ENCODE measurements at regions not wholly inside any gene's neighbourhood (a gene's known extent, or its start where the extent isn't known, plus 50 kb on each side); places are given as distances from the start of the nearest gene placed in this dataset.

- DNase-seq, result no peak
Observed at GRCh38 chr18:8538935-8539334, 70.3 kb upstream of the RAB12 start.

GRCh38 chr18:8546677-8547076 lies 62.6 kb upstream of the RAB12 start:
- no peak for DNase-seq

GRCh38 chr18:8548186-8548585 lies 61.1 kb upstream of the RAB12 start:
- no peak for DNase-seq

- DNase-seq, result no peak
Observed at GRCh38 chr18:8549254-8549757, 59.9 kb upstream of the RAB12 start.

GRCh38 chr18:8552151-8552550 lies 57.1 kb upstream of the RAB12 start:
- DNase-seq, result no peak

GRCh38 chr18:8554354-8554753 lies 54.9 kb upstream of the RAB12 start:
- DNase-seq, result no peak

GRCh38 chr18:8556424-8556823 lies 52.8 kb upstream of the RAB12 start:
- DNase-seq, result no peak

All from NCI-H2029 treated with DMSO at 0.1 percent for 48 hours (cell line).